ENCODE measurements at regions not wholly inside any gene's neighbourhood (a gene's known extent, or its start where the extent isn't known, plus 50 kb on each side); places are given as distances from the start of the nearest gene placed in this dataset.
"Not testable (repeated sequence)": the region's sequence is repeated elsewhere in the genome, so short reads cannot be mapped to it uniquely, and the experiment has no call there.

GRCh38 chr6:158895661-158896060, 76.5 kb upstream of the EZR start:
- WGBS (ENCODE audit: extremely low coverage, insufficient coverage, insufficient read length) = no CpG with 5 or more reads among the region's 5 CpGs
- H2BK120ac ChIP-seq (ENCODE audit: insufficient read depth, low read length, poor library complexity) = peak overlapping the region; percentile 89
- H3K9me3 ChIP-seq (ENCODE audit: insufficient read depth, low read depth, low read length) = no peaks in the 10 kb centered on the region
- H3K14ac ChIP-seq (ENCODE audit: low read length) = no peak overlapping the region
- peak overlapping the region; percentile 17 for H3K18ac ChIP-seq (ENCODE audit: low read length)
- H4K91ac ChIP-seq (ENCODE audit: low read depth, low read length) = peak overlapping the region; percentile 43
- H2AK5ac ChIP-seq (ENCODE audit: low read length) = peak overlapping the region; percentile 87
- H3K4me2 ChIP-seq (ENCODE audit: low read length) = no peak overlapping the region
- no peak overlapping the region for H3K4me3 ChIP-seq (ENCODE audit: low read depth, low read length)
- no peak overlapping the region for H3K27ac ChIP-seq (ENCODE audit: low read depth, low read length)
- H3K23ac ChIP-seq (ENCODE audit: low read length) = no peak overlapping the region
- no peaks in the 10 kb centered on the region for H3K27me3 ChIP-seq (ENCODE audit: insufficient read depth, low read length)
- no peaks in the 10 kb centered on the region for H3K36me3 ChIP-seq (ENCODE audit: control insufficient read depth in 1 of 2, insufficient read depth in 2 of 2, low read length in 2 of 2)
- H4K8ac ChIP-seq (ENCODE audit: low read depth, low read length) = no peak overlapping the region
- H3K79me2 ChIP-seq (ENCODE audit: control insufficient read depth, insufficient read depth, low read length, poor library complexity) = no peaks in the 10 kb centered on the region
- no peak overlapping the region for H3K9ac ChIP-seq (ENCODE audit: low read length)
- no peak for DNase-seq
- H2BK5ac ChIP-seq (ENCODE audit: low read depth, low read length, poor library complexity) = peak overlapping the region; percentile 64
- peaks cover 6 to 7% of the 10 kb centered on the region in 2 experiments for H3K4me1 ChIP-seq (ENCODE audit: control insufficient read depth in 1 of 2, insufficient read depth in 2 of 2, low read length in 2 of 2)
- H4K12ac ChIP-seq (ENCODE audit: low read depth, low read length) = no peak overlapping the region
- H2AFZ ChIP-seq (ENCODE audit: insufficient read depth, low read length, poor library complexity) = no peak overlapping the region
- peak overlapping the region; percentile 37 for H2BK12ac ChIP-seq (ENCODE audit: low read length)
- no peak overlapping the region for H3K4ac ChIP-seq (ENCODE audit: low read depth, low read length)
- peaks cover 16% of the 10 kb centered on the region for H3K79me1 ChIP-seq (ENCODE audit: low read length)

GRCh38 chr6:158894193-158894592, 75.0 kb upstream of the EZR start:
- H2BK5ac ChIP-seq (ENCODE audit: low read depth, low read length, poor library complexity) = no peak overlapping the region
- no peak overlapping the region for H3K4me3 ChIP-seq (ENCODE audit: low read depth, low read length)
- DNase-seq = peak; percentile 35 to 85
- H3K27me3 ChIP-seq (ENCODE audit: insufficient read depth, low read length) = no peaks in the 10 kb centered on the region
- peaks cover 6 to 7% of the 10 kb centered on the region in 2 experiments for H3K4me1 ChIP-seq (ENCODE audit: control insufficient read depth in 1 of 2, insufficient read depth in 2 of 2, low read length in 2 of 2)
- no peak overlapping the region for H3K23ac ChIP-seq (ENCODE audit: low read length)
- no peak overlapping the region for H3K9ac ChIP-seq (ENCODE audit: low read length)
- no peak overlapping the region for H3K18ac ChIP-seq (ENCODE audit: low read length)
- no peak overlapping the region for H3K14ac ChIP-seq (ENCODE audit: low read length)
- H3K36me3 ChIP-seq (ENCODE audit: control insufficient read depth in 1 of 2, insufficient read depth in 2 of 2, low read length in 2 of 2) = no peaks in the 10 kb centered on the region
- H3K27ac ChIP-seq (ENCODE audit: low read depth, low read length) = peak overlapping the region; percentile 55
- no peak overlapping the region for H2AFZ ChIP-seq (ENCODE audit: insufficient read depth, low read length, poor library complexity)
- H3K4ac ChIP-seq (ENCODE audit: low read depth, low read length) = no peak overlapping the region
- H2BK120ac ChIP-seq (ENCODE audit: insufficient read depth, low read length, poor library complexity) = peak overlapping the region; percentile 68
- H4K91ac ChIP-seq (ENCODE audit: low read depth, low read length) = no peak overlapping the region
- H3K79me1 ChIP-seq (ENCODE audit: low read length) = peaks cover 16% of the 10 kb centered on the region
- H3K79me2 ChIP-seq (ENCODE audit: control insufficient read depth, insufficient read depth, low read length, poor library complexity) = no peaks in the 10 kb centered on the region
- no peak overlapping the region for H4K12ac ChIP-seq (ENCODE audit: low read depth, low read length)
- H4K8ac ChIP-seq (ENCODE audit: low read depth, low read length) = no peak overlapping the region
- no CpG with 5 or more reads among the region's 4 CpGs for WGBS (ENCODE audit: extremely low coverage, insufficient coverage, insufficient read length)
- no peaks in the 10 kb centered on the region for H3K9me3 ChIP-seq (ENCODE audit: insufficient read depth, low read depth, low read length)
- no peak overlapping the region for H3K4me2 ChIP-seq (ENCODE audit: low read length)
- H2BK12ac ChIP-seq (ENCODE audit: low read length) = no peak overlapping the region
- no peak overlapping the region for H2AK5ac ChIP-seq (ENCODE audit: low read length)

DNA sequence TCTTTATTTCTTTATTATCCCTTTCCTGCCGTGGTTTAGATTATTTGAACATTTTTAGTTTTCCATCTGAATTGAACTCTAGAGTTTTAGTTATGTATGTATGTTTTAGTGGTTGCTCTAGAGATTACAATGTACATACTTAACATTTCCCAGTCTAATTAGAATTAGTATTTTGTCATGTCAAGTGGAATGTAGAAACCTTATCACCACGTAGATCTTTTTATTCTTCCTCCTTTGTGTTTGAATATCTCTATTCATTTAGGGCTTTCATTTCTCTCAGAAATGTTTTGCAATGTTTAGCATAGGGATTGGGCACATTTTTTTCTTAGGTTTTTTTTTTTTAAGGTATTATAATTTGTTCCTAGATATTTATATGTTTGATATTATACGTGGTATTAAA, 73.1 kb upstream of the EZR start:
- H3K18ac ChIP-seq (ENCODE audit: low read length) = no peak overlapping the region
- no peak overlapping the region for H3K4me3 ChIP-seq (ENCODE audit: low read depth, low read length)
- no peaks in the 10 kb centered on the region for H3K9me3 ChIP-seq (ENCODE audit: insufficient read depth, low read depth, low read length)
- H3K4ac ChIP-seq (ENCODE audit: low read depth, low read length) = no peak overlapping the region
- H4K12ac ChIP-seq (ENCODE audit: low read depth, low read length) = no peak overlapping the region
- H3K27me3 ChIP-seq (ENCODE audit: insufficient read depth, low read length) = no peaks in the 10 kb centered on the region
- H3K4me1 ChIP-seq (ENCODE audit: control insufficient read depth in 1 of 2, insufficient read depth in 2 of 2, low read length in 2 of 2) = peaks cover 6 to 7% of the 10 kb centered on the region in 2 experiments
- H2AK5ac ChIP-seq (ENCODE audit: low read length) = no peak overlapping the region
- H3K79me2 ChIP-seq (ENCODE audit: control insufficient read depth, insufficient read depth, low read length, poor library complexity) = no peaks in the 10 kb centered on the region
- no peak overlapping the region for H4K91ac ChIP-seq (ENCODE audit: low read depth, low read length)
- no peak overlapping the region for H4K8ac ChIP-seq (ENCODE audit: low read depth, low read length)
- no peak overlapping the region for H3K23ac ChIP-seq (ENCODE audit: low read length)
- no CpG with 5 or more reads among the region's 3 CpGs for WGBS (ENCODE audit: extremely low coverage, insufficient coverage, insufficient read length)
- no peak overlapping the region for H2BK5ac ChIP-seq (ENCODE audit: low read depth, low read length, poor library complexity)
- H3K27ac ChIP-seq (ENCODE audit: low read depth, low read length) = no peak overlapping the region
- H3K4me2 ChIP-seq (ENCODE audit: low read length) = no peak overlapping the region
- H3K36me3 ChIP-seq (ENCODE audit: control insufficient read depth in 1 of 2, insufficient read depth in 2 of 2, low read length in 2 of 2) = peaks cover 0 to 2% of the 10 kb centered on the region in 2 experiments
- H2AFZ ChIP-seq (ENCODE audit: insufficient read depth, low read length, poor library complexity) = no peak overlapping the region
- no peak overlapping the region for H2BK12ac ChIP-seq (ENCODE audit: low read length)
- no peak overlapping the region for H3K9ac ChIP-seq (ENCODE audit: low read length)
- no peak overlapping the region for H3K14ac ChIP-seq (ENCODE audit: low read length)
- DNase-seq = peak in 1 of 2 donors; percentile 46
- H2BK120ac ChIP-seq (ENCODE audit: insufficient read depth, low read length, poor library complexity) = no peak overlapping the region
- H3K79me1 ChIP-seq (ENCODE audit: low read length) = peaks cover 16% of the 10 kb centered on the region

DNA sequence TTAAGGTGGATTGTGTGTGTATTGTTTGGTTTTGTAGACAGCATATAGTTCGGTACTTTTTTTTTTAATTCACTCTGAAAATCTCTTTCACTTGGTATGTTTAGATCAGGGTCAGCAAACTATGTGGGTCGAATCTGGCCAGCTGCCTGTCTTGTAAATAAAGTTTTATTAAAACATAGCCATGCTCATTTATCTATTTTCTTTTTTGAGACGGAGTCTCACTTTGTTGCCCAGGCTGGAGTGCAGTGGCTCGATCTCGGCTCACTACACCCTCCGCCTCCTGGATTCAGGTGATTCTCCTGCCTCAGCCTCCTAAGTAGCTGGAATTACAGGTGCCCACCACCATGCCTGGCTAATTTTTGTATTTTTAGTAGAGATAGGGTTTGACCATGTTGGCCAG, 72.4 kb upstream of the EZR start:
- H4K12ac ChIP-seq (ENCODE audit: low read depth, low read length); H3K4ac ChIP-seq (ENCODE audit: low read depth, low read length); H3K23ac ChIP-seq (ENCODE audit: low read length); H2BK5ac ChIP-seq (ENCODE audit: low read depth, low read length, poor library complexity); H3K27me3 ChIP-seq (ENCODE audit: insufficient read depth, low read length); H3K9me3 ChIP-seq (ENCODE audit: insufficient read depth, low read depth, low read length); H3K27ac ChIP-seq (ENCODE audit: low read depth, low read length); H3K14ac ChIP-seq (ENCODE audit: low read length); H3K36me3 ChIP-seq (ENCODE audit: control insufficient read depth in 1 of 2, insufficient read depth in 2 of 2, low read length in 2 of 2); H3K4me2 ChIP-seq (ENCODE audit: low read length); H4K8ac ChIP-seq (ENCODE audit: low read depth, low read length); H3K4me3 ChIP-seq (ENCODE audit: low read depth, low read length); H3K18ac ChIP-seq (ENCODE audit: low read length); DNase-seq; H3K9ac ChIP-seq (ENCODE audit: low read length); H3K79me2 ChIP-seq (ENCODE audit: control insufficient read depth, insufficient read depth, low read length, poor library complexity); H2AFZ ChIP-seq (ENCODE audit: insufficient read depth, low read length, poor library complexity); H3K4me1 ChIP-seq (ENCODE audit: control insufficient read depth in 1 of 2, insufficient read depth in 2 of 2, low read length in 2 of 2): not testable (repeated sequence)
- Histone ChIP-seq H3K79me1 (ENCODE audit: low read length) (peaks cover 11% of the 10 kb centered on the region), H2BK120ac (ENCODE audit: insufficient read depth, low read length, poor library complexity) (peak overlapping the region; percentile 51), H4K91ac (ENCODE audit: low read depth, low read length) (peak overlapping the region; percentile 55), H2BK12ac (ENCODE audit: low read length) (peak overlapping the region; percentile 40), H2AK5ac (ENCODE audit: low read length) (peak overlapping the region; percentile 83)
- WGBS (ENCODE audit: extremely low coverage, insufficient coverage, insufficient read length) = no CpG with 5 or more reads among the region's 6 CpGs
